ENCODE measurements at regions not wholly inside any gene's neighbourhood (a gene's known extent, or its start where the extent isn't known, plus 50 kb on each side); places are given as distances from the start of the nearest gene placed in this dataset.
A peak's percentile ranks its signal among the peaks of the same experiment; 100 is the strongest.

DNA sequence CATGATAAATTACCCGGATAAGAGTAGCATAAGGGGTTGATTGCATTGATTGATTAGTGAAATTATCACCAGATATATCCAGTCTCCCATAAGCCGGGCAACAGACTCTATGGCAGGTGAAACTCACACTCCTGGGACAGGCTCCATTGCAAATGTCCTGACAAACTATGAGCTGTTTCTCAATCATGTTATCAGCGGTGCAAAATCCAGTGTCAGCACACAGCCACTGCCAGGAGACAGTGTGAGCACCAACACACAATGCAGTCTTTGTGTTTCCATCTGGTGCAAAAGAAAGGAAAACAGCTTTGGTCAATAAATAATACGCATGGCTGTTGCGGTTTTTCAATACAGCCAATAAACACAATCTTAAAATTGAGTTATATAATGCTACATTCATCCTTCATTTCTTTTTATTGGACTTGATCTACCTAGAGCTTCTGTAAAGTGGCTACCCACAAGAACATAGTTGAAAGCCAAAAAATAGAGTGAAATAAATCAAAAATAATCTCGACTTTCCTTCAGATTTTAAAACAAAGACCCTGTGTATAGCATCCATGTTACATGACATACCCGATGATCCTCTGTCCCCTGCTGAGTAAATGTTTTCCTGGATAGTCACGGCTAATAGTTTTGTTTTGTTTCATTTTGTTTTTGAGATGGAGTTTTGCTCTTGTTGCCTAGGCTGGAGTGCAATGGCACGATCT lies 64.3 kb upstream of the AFDN start (continued):
- TF ChIP-seq ZNF713 (CRISPR knock-in tag; IDR thresholded peaks at IDR 0.05) = no peak
- TF ChIP-seq BRD4 (CRISPR knock-in tag; IDR thresholded peaks at IDR 0.05) = peak; percentile 91; the same call in 1 of the 2 replicates
- TF ChIP-seq SMYD3 (CRISPR knock-in tag; IDR thresholded peaks at IDR 0.05) = peak; percentile 64; the same call in 1 of the 2 replicates
- no peak for TF ChIP-seq JARID2 (CRISPR knock-in tag; IDR thresholded peaks at IDR 0.05; ENCODE audit: insufficient replicate concordance)
- TF ChIP-seq SMAD3 (CRISPR knock-in tag; IDR thresholded peaks at IDR 0.05) = no peak
- peak; percentile 70; the same call in 1 of the 2 replicates for TF ChIP-seq ZNF503 (CRISPR knock-in tag; IDR thresholded peaks at IDR 0.05)
- TF ChIP-seq ZNF597 (CRISPR knock-in tag; IDR thresholded peaks at IDR 0.05) = no peak
- peak; percentile 98 for TF ChIP-seq HNF4A (CRISPR knock-in tag; IDR thresholded peaks at IDR 0.05)
- no peak for TF ChIP-seq ZNF24 (IDR thresholded peaks at IDR 0.05)
- TF ChIP-seq NFIC (IDR thresholded peaks at IDR 0.05; ENCODE audit: low read length) = peak; percentile 42; the same call in 1 of the 2 replicates
- no peak for TF ChIP-seq ZNF33B (CRISPR knock-in tag; IDR thresholded peaks at IDR 0.05)
- peak; percentile 63; the same call in 1 of the 2 replicates for TF ChIP-seq MYC (CRISPR knock-in tag; IDR thresholded peaks at IDR 0.05; ENCODE audit: borderline replicate concordance)
- TF ChIP-seq JUNB (CRISPR knock-in tag; IDR thresholded peaks at IDR 0.05; ENCODE audit: borderline replicate concordance) = no peak
- peak; percentile 41; the same call in 1 of the 2 replicates for TF ChIP-seq ZBTB21 (CRISPR knock-in tag; IDR thresholded peaks at IDR 0.05)
- no peak for TF ChIP-seq SP4 (CRISPR knock-in tag; IDR thresholded peaks at IDR 0.05)
- TF ChIP-seq DR1 (CRISPR knock-in tag; IDR thresholded peaks at IDR 0.05) = peak; percentile 51; the same call in 1 of the 2 replicates
- no peak for TF ChIP-seq ZNF33A (CRISPR knock-in tag; IDR thresholded peaks at IDR 0.05; ENCODE audit: borderline replicate concordance)
- TF ChIP-seq KAT7 (CRISPR knock-in tag; IDR thresholded peaks at IDR 0.05; ENCODE audit: borderline replicate concordance) = no peak; the same call in 1 of the 2 replicates
- no peak for TF ChIP-seq ZBTB42 (CRISPR knock-in tag; IDR thresholded peaks at IDR 0.05)
- TF ChIP-seq ZNF839 (CRISPR knock-in tag; IDR thresholded peaks at IDR 0.05; ENCODE audit: borderline replicate concordance) = no peak
- TF ChIP-seq HOXA3 (CRISPR knock-in tag; IDR thresholded peaks at IDR 0.05) = peak; percentile 85
- peak; percentile 88; the same call in 1 of the 2 replicates for TF ChIP-seq AHDC1 (CRISPR knock-in tag; IDR thresholded peaks at IDR 0.05; ENCODE audit: borderline replicate concordance)
- TF ChIP-seq SNAI1 (CRISPR knock-in tag; IDR thresholded peaks at IDR 0.05; ENCODE audit: borderline replicate concordance) = no peak
